ENCODE measurements at regions not wholly inside any gene's neighbourhood (a gene's known extent, or its start where the extent isn't known, plus 50 kb on each side); places are given as distances from the start of the nearest gene placed in this dataset.

- H3K27ac ChIP-seq (ENCODE audit: extremely low read length, insufficient read depth, low read length), result no peak overlapping the region
- no TSS peak for BruUV-seq (replicated peaks)
- no peak overlapping the region for H2AFZ ChIP-seq (ENCODE audit: low read length)
- ChIA-PET POLR2A (no interaction called here), CTCF (ENCODE audit: low intra/inter-chr PET ratio, low total read pairs) (no interaction called here)
- no peak overlapping the region for H3K4me2 ChIP-seq (ENCODE audit: low read depth, low read length)
- DNase-seq (ENCODE audit: low spot score) (no peak), FAIRE-seq (no peak), ATAC-seq (no peak)
- intact Hi-C loops (cut with micrococcal nuclease; ENCODE audit: unreplicated experiment), result no loop called here
- WGBS (ENCODE audit: low lambda C conversion rate), result 3% methylated on average over 3 of the region's 3 CpGs
- H3K4me1 ChIP-seq (ENCODE audit: insufficient read depth, low read length), result no peaks in the 10 kb centered on the region
- no peaks in the 10 kb centered on the region for H3K79me2 ChIP-seq (ENCODE audit: insufficient read depth, low read length)
- in situ Hi-C loops (cut with HindIII; ENCODE audit: extremely low pct_ligation_motif_present, low pct_unique_long_range_greater_than_20kb), result no loop called here
- no peaks in the 10 kb centered on the region for H4K20me1 ChIP-seq (ENCODE audit: insufficient read depth, low read length)
- no peaks in the 10 kb centered on the region for H3K27me3 ChIP-seq (ENCODE audit: control insufficient read depth in 1 of 2, insufficient read depth in 2 of 2, low read length in 2 of 2)
- H3K4me3 ChIP-seq (replicated peaks in 1 of 3; ENCODE audit: insufficient read depth in 1 of 3, low read depth in 2 of 3, low read length in 3 of 3), result no peak overlapping the region
- no peaks in the 10 kb centered on the region for H3K9me3 ChIP-seq (ENCODE audit: low read length)
- H3K9ac ChIP-seq (ENCODE audit: insufficient read depth, low read depth, low read length), result no peak overlapping the region
- no peaks in the 10 kb centered on the region for H3K36me3 ChIP-seq (replicated peaks in 1 of 2; ENCODE audit: control insufficient read depth in 1 of 2, insufficient read depth in 2 of 2, low read length in 2 of 2)
- TF ChIP-seq GZF1 (CRISPR knock-in tag; IDR thresholded peaks at IDR 0.05), result no peak
- TF ChIP-seq MAF1 (CRISPR knock-in tag; IDR thresholded peaks at IDR 0.05; ENCODE audit: borderline replicate concordance), result no peak
- TF ChIP-seq, protein P1, sequence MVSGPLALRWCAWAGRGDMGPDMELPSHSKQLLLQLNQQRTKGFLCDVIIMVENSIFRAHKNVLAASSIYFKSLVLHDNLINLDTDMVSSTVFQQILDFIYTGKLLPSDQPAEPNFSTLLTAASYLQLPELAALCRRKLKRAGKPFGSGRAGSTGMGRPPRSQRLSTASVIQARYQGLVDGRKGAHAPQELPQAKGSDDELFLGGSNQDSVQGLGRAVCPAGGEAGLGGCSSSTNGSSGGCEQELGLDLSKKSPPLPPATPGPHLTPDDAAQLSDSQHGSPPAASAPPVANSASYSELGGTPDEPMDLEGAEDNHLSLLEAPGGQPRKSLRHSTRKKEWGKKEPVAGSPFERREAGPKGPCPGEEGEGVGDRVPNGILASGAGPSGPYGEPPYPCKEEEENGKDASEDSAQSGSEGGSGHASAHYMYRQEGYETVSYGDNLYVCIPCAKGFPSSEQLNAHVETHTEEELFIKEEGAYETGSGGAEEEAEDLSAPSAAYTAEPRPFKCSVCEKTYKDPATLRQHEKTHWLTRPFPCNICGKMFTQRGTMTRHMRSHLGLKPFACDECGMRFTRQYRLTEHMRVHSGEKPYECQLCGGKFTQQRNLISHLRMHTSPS (CRISPR knock-in tag; IDR thresholded peaks at IDR 0.05; ENCODE audit: low read depth), result no peak
- no peak for TF ChIP-seq ZSCAN30 (CRISPR knock-in tag; IDR thresholded peaks at IDR 0.05)
- no peak for TF ChIP-seq STAT6 (CRISPR knock-in tag; IDR thresholded peaks at IDR 0.05; ENCODE audit: borderline replicate concordance)
- no peak for TF ChIP-seq AKNA (CRISPR knock-in tag; IDR thresholded peaks at IDR 0.05; ENCODE audit: borderline replicate concordance)
- TF ChIP-seq HOXA7 (CRISPR knock-in tag; IDR thresholded peaks at IDR 0.05), result no peak
- TF ChIP-seq ZNF572 (CRISPR knock-in tag; IDR thresholded peaks at IDR 0.05), result no peak
- TF ChIP-seq NFE2L1 (CRISPR knock-in tag; IDR thresholded peaks at IDR 0.05; ENCODE audit: borderline replicate concordance), result no peak
- TF ChIP-seq ZBTB10 (CRISPR knock-in tag; IDR thresholded peaks at IDR 0.05; ENCODE audit: borderline replicate concordance), result no peak
- TF ChIP-seq MTERF4 (CRISPR knock-in tag; IDR thresholded peaks at IDR 0.05), result no peak
- TF ChIP-seq MTA3 (CRISPR knock-in tag; IDR thresholded peaks at IDR 0.05), result no peak
These were observed 587.7 kb upstream of the BRINP3 start for GRCh38 chr1:191065346-191065745.

All from HepG2 (cell line).